COLO668 (cell line): ENCODE measurements at regions not wholly inside any gene's neighbourhood (a gene's known extent, or its start where the extent isn't known, plus 50 kb on each side); places are given as distances from the start of the nearest gene placed in this dataset.
"Not testable (repeated sequence)": the region's sequence is repeated elsewhere in the genome, so short reads cannot be mapped to it uniquely, and the experiment has no call there.

Source experiments
- DNase-seq: peaks from one replicate; lab custom pipeline; 2025; ENCODE audit not compliant: unreplicated experiment; lab: John Stamatoyannopoulos, UW

GRCh38 chr9:74404620-74405019, 92.5 kb upstream of the RORB start:
- no peak for DNase-seq

DNA sequence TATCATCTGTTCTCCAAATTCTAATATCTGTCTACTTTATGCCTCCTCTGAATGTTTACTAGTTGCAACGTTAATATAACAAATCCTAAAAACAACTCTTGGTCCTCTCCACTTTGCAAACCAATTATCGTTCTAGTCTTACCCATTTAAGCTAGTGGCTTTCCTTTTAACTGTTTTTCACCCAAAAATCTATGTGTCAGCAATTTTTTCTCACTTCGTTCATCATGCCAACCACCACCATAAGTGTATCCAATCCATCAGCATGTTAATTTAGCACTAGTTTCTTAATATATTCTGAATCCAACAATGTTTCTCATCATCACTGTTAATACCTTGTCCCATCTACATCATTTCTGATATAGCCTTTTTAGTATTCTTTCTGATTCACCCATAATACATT, 90.0 kb upstream of the RORB start:
- DNase-seq = no peak

GRCh38 chr9:74412236-74412979, 84.7 kb upstream of the RORB start:
- DNase-seq = no peak

DNA sequence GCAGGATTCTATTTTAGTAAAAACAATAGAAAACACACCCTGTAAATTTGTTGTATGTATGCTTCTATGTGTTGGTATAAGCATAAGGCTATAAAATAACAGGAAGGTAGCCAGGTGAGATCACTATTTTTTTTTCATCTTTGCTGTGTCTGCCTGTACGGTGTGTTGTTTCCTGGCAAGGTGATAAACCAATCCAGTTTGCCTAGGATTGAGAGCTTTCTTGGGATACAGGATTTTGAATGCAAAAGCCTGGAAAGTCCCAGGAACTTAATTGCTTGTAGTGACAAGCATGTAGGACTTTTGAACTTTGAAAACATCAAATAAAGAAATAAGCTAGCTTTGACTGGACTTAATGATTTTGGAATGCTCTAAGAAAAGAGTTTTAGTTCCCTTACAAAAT, 83.3 kb upstream of the RORB start:
- DNase-seq = no peak

GRCh38 chr9:74414325-74414724, 82.8 kb upstream of the RORB start:
- DNase-seq = no peak

DNA sequence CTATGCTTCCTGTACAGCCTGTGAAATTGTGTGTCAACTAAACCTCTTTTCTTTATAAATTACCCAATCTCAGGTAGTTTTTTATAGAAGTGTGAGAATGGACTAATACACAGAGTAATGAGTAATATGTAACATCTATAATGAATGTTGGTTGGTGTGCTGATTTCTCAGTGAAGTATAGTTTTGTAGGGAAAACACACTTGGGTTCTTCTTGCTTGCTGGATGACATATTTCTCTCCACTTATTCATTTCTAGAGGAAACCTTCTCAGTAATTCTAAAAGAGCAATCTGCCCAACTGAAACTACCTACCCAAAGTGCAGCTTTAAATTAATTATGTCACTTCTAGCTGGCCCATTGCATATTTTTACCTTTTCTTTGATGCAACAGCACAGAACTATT, 81.1 kb upstream of the RORB start:
- DNase-seq = no peak

- DNase-seq = not testable (repeated sequence)
Observed at GRCh38 chr9:74424488-74424887, 72.6 kb upstream of the RORB start.

GRCh38 chr9:74431467-74431866, 65.7 kb upstream of the RORB start:
- DNase-seq = no peak

DNA sequence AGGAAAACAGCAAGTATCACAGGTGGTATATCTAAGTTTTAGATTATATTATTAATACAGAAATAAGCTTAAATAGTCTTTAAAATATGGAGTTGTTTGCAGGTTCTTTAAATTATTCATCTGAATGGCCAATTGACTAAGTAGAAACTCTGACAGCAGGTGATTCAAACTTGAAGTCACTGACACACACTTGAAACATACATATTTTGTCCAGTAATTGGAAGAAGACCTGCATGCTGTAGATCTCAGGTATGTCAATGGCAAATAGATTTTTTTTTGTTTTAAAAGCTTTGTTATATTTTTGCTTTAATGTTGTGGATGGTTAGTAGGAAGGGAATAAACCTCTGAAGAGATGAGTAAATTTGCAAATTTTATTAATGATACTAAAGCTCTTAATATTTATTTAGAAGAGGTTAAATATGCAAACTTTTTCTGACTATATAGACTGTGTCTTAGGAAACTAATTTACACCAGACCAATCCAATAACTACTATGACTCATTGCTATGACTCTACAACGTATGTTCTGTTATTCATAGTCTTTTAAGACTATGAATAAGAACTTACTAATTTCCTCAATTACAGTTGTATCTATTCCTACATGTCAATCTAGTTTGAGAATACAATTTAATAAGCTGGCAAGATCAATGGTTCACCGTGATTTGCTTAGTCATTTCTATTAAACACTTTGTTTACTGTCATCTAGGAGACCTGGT, 53.9 kb upstream of the RORB start:
- no peak for DNase-seq

GRCh38 chr9:74444369-74444768, 52.8 kb upstream of the RORB start:
- DNase-seq = no peak
